Suppressor macrophage treated with lipopolysaccharide for 1 hour (primary cell): ENCODE measurements at regions not wholly inside any gene's neighbourhood (a gene's known extent, or its start where the extent isn't known, plus 50 kb on each side); places are given as distances from the start of the nearest gene placed in this dataset.
"Not testable (repeated sequence)": the region's sequence is repeated elsewhere in the genome, so short reads cannot be mapped to it uniquely, and the experiment has no call there.

Source experiments
- DNase-seq, 3 donors: peaks; one replicate each; pipeline ENCODE4 v3.0.0-alpha.2; 2020 to 2022

DNA sequence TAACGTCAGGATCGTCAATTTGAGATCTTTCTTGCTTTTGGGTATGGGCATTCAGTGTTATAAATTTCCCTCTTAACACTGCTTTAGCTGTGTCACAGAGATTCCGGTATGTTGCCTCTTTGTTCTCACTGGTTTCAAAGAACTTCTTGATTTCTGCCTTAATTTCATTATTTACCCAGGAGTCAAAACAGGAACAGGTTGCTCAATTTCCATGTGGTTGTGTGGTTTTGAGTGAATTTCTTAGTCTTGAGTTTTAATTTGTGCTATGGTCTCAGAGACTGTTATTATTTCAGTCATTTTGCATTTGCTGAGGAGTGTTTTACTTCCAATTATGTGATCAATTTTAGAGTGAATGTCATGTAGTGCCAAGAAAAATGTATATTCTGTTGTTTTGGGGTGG lies 153.1 kb downstream of the PCDH17 start:
- DNase-seq = no peak

DNA sequence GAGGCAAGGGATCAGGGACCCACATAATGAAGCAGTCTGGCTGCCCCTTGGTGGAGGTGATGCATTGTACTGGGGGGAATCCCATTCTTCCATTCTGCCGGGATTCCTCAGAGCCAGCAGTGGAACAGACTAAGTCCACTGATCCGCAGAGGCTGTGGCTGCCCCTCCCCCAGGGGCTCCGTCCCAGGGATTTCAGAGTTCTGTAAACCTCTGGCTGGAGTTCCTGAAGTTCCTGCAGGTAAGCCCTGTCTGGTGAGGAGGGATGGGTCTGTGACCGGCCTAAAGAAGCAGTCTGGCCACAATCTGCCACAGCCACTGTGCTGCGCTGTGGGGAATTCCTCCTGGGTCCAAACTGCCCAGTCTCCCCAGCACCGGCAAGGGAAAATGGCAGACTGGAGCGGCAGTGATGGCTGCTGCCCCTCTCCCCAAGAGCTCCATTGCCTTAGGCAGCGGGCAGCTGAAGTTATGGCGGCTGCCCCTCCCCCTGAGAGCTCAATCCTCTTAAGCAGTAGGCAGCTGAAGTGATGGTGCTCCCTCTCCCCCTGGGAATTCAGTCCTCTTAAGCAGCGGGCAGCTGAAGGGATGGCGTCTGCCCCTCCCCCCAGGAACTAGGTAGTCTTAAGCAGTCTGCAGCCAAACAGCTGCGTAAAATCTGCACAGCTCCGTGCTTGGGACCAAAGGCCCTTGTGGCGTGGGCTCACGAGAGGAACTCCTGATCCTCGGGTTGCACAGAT lies 155.7 kb downstream of the PCDH17 start:
- no peak for DNase-seq

DNA sequence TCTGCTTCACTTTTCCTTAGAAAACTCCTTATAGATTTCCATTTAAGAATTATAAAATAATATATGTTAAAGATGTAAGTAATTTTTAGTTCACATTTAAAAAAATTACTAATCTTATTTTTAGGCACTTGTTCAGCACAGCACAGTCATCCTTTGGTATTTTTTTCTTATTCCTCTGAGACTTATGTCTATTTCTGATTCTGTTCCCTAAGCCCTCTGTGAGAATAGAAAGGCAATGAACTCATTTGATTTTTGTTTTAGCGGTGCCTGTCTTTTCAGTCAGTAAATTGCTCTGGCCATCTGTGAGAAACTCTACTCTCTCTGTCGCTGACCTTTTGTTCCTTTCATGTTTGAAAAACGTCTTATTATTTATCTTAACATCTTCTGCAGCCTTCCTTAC lies 168.1 kb downstream of the PCDH17 start:
- no peak for DNase-seq

DNA sequence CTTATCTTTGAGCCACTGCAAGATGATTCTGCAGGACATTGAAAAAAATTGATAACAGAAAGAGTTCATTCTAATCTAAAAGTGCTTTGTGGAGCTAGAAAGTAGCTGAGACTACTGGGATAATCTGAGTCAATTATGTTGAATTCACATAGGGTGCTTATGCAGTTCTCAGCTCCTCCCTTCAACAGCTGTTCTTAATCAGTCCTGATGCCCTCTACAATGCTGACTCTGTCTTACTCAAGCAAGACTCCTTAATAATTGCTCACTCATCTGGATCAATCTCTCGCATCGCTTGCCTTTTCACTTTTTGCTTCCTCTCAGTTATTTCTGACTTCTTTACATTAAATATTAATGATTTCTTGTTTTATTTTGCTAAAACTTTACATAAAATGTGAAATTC lies 182.1 kb downstream of the PCDH17 start:
- no peak for DNase-seq

DNA sequence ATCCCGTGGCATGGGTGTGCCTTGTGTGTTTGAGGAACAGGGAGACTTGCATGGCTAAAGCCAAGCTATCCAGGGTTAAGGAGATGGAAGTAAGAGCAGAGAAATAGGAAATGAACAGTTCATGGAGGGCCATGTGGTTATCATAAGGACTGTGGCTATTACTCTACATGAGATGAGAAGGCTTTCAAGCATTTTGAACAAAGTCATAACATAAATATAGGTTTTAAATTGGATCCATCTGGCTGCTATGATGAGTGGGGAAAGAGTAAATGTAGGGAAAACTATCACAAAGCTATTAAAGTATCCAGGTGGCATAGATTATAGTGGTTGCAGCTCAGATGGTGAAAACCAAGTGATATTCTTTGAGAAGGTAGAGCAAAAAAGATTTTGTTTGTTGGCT lies 184.1 kb downstream of the PCDH17 start:
- no peak for DNase-seq

DNA sequence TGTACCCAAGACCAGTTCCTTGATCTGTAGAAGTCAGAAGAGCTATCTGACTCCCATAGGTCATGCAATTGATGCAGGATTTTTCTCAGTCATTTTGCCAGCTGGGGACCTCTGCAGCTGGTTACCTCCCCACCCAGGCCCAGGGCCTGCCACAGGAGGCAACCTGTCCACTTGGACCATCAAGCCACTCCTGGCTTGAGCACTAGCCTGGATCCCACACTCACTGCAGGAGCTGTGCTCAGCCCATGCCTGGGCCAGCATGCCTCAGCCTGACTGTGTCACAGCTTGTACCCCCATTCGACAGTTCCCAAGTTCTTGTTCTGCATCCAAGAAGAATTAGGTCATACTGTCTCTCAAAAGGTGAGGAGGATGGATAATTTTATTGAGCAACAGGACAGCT lies 189.4 kb downstream of the PCDH17 start:
- DNase-seq = no peak

DNA sequence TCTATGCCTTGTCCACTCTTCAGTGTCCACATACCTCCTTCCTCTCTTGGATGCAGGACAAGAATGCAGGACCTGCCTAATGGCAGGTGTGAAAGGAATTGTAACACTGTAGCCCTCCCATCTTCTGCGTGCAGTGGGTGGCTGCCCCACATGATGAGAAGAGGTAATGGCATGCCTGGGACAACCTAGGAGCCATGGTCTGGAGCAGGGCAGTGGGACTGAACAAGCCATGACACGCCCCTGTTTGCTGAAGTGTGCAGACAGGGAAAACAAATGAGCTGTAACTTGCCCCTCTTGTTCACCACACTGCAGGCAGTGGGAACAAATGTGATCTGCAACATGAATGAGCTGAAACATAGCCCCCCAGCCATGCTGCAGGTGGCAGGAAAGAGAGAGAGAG lies 192.2 kb downstream of the PCDH17 start:
- no peak for DNase-seq

DNA sequence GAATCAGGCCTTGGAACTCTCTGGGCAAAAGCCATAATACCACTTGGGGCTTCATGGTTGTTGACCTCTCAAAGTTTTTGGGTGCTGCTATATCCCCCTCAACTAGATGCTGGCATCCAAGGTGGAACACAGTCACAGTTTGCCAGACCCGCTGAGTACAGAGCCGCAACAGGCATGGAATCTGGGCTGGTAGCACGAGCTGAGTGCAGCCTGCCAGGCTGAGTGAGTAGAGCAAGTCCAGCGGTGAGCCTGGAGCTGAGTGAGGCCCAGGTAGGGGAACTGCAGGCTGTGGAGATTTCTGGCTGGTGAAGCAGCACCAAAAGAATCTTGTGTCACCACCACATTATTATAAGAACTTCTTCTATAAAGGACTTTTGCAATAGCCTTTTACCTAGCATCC lies 192.6 kb downstream of the PCDH17 start:
- DNase-seq = no peak

DNA sequence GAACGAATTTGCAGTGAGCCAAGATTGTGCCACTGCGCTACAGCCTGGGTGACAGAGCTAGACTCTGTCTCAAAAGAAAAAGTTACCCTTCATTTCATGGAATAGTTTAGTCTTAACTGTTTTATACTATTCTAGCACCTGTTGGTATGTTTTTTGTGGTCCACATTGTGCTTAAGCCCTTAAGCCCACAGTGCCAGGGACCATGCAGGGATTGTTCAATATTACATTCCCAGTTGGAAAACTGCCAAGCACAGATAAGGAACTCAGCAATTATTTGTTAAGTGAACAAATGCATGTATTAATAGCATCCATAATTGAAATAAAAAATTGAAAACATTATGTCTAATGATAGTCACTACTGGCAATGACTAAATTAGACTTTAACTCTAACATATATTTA lies 193.5 kb downstream of the PCDH17 start:
- DNase-seq = no peak

DNA sequence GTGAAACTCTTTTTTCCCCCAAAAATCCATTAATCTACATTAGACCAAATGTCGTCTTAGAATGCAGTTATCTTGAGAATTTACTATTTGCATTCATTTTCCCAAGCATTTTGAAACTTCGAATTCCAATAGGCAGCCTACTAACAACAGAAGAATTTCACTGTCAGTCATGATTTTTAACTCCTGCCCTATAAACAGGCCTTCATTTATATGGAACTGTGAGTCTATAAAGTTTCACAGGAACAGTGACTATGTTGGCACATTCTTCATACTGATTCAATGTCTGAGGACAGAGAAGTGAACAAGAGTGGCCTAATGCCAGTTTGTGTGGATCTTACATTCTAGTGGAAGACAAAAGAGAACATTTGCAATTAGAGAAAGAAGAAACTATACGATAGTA lies 198.0 kb downstream of the PCDH17 start:
- no peak for DNase-seq

DNA sequence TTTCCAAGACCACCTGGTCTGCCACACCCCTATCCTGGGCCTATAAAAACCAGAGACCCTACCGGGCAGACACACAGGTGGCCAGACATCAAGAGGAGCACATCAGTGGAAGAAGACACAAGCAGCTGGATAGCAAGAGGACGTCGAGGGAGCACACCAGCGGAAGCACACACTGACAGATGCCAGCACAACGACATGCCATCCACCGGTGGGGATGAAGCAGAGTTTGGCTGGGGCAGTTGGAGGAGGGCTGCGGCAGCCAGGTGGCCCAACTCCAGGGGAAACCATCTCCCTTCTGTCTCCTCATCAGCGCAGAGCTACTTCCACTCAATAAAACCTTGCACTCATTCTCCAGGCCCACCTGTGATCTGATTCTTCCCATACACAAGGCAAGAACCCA lies 200.6 kb downstream of the PCDH17 start:
- DNase-seq = no peak

DNA sequence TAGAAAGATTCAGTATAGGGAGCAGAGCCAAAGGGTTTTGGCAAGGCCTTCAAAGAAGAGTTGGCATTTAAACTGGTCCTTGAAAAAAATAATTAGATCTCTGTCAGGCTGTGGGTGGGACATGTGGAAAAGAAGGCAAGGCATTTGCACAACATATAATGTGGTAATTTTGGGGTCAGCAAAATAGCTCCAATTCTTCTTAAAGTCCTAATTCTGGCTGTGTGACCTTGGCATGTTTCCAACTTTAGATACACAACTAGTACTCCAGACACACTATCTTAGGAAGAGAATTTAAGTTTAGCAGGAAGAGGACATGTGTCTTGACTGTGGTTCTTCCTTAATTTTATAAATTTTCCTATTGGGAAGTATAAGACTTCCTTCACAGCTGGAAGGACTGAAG lies 206.3 kb downstream of the PCDH17 start:
- no peak for DNase-seq

DNA sequence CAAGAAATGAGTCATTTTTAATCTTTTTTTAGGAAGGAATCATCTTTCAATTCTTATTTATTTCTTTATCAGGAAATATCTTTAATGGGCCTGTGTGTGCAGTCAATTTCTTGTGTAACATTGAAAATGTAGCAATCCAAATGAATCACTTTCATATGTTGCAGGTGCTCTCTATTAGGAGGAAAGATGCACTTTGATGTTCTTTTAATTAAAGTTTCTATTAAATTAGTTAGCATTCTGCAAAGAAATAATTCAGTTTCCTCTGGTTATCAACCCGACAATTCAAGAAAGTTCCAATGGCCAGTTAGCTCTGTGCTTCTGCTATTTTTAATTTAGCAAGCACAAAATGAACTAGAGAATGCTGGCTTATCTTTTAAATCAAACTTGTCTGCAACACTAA lies 212.0 kb downstream of the PCDH17 start:
- no peak for DNase-seq

DNA sequence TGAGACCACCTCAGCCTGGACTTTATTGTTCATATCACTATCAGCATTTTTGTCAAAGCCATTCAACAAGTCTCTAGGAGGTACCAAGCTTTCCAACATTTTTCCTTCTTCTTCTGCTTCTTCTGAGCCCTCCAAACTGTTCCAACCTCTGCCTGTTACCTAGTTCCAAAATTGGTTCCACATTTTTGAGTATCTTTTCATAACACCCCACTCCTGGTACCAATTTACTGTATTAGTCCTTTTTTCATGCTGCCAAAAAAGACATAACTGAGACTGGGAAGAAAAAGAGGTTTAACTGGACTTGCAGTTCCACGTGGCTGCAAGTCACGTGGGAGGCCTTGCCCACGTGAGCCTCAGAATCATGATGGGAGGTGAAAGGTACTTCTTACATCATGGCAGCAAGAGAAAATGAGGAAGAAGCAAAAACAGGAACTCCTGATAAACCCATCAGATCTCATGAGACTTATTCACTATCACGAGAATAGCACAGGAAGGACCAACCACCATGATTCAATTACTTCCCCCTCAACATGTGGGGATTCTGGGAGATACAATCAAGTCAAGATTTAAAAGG lies 215.1 kb downstream of the PCDH17 start:
- DNase-seq = no peak

DNA sequence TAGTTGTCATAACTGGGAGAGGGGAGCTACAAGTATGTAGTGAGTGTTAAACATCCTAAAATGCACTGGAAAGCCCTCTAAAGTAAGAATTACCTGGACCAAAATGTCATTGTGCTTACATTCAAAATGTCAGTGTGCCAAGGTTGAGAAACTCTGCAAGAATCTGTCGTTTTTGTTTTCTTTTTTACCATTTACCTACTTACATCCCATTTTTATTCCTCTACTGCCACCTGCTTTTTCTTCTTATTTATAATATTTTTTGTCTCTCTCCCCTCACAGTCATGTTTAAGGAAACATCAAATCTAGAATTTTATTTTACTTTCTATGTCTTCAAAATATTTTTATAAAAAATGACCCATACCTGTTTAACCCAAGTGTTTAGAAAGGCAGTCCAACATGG lies 226.4 kb downstream of the PCDH17 start:
- DNase-seq = no peak

DNA sequence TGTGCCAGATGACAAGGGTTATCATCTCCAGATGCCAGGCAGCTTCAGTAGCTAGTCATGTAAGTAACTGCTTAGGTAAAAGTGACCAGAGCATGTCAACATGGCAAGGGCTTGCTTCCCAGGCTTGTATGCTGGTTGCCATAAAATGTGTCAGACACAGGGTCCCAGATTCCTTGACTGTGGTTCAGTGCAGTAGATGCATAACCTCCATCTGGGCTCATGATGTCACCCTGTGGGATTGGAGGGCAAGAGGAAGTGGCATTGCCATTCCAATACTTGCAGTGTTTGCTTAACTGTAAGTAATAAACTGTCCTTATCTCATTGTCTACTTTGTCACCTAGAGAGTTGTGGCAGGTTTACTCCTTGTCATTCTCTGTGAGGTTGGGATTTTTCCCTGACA lies 226.8 kb downstream of the PCDH17 start:
- DNase-seq = no peak

DNA sequence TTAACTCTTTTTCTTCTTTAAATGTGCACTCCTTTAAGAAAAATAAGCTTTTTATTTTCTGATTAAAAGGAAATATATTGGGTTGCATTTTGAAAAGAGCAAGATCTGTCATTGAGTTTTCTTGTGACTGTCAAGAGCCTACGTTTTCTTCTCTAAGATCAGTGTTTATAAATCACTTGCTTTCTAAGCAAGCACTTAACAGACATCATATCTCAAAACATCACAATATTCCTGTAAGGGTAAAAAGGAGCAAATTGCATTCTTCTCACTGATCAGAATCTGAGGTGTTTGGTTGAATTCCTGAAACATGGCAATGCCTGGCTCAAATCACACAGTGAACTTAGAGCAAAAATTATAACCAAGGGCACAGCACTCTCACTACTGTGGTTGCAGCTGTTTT lies 231.3 kb downstream of the PCDH17 start:
- DNase-seq = no peak

DNA sequence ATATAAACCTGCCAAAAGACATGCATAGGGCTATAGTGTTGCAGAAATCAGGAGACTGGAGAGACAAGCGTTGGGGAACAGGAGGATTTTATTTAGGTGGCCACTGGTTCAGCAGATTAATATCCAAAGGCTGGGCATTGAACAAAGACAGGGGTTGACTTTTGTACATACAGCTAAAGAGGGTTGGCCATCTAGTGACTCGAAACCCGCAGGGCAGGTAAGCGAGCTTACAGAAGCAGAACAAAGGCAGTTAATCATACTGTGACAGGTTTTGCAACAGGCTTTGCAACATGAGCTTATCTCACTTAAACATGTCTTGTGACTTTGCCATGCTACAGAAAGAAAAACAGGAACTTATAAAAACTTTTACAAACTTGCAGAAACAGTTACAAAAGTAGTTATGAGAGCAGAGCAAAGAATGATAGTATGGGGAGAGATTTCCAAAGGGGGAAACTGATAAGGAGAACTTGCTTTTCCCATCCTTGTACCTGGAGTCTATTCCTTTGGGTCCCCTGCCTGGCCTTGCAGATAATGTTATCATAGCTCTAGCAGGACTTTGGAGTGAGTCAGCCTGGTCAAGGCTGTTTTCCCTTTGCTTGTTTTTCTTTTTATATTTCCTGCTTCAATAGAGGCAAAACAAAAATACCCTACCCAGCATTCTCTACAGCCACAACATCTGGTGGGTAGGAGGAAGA lies 234.2 kb downstream of the PCDH17 start:
- no peak for DNase-seq

DNA sequence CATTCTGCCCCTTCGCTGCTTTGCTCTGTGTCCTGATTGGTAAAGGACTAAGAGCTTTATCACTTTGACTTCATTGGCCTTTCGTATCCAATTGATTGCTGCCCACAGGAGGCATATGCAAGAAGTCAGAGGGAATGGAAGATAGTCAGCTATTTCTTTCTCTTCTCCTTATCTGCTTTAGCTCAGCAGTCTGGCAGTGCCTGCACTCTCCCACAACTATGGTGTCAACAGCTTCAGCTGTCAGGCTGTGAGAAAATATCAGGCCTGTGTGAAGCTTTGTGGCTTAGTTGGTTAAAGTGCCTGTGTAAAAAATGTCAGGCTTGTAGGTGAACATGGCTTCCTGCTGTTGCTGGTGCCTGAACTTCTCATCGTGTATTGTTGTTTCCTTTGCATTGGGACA lies 243.0 kb downstream of the PCDH17 start:
- DNase-seq = no peak

DNA sequence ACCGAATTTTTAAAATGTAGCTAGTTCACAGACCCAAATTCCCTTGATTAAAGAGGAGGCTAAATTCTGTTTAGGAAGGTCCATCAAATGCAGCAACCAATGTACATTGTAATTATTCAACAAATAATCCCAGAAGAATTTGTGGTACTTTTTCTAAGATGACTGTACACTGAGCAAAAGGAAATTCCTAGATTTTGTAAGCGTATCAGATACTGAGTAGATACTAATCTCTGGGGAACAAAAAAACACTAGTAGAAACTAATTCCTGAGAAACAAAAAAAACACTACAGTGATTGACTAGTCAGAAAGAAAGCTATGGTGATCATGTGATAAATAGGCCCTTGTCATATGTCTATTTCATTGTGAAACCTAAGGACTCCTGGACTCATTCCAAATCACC lies 246.1 kb downstream of the PCDH17 start:
- no peak for DNase-seq

DNA sequence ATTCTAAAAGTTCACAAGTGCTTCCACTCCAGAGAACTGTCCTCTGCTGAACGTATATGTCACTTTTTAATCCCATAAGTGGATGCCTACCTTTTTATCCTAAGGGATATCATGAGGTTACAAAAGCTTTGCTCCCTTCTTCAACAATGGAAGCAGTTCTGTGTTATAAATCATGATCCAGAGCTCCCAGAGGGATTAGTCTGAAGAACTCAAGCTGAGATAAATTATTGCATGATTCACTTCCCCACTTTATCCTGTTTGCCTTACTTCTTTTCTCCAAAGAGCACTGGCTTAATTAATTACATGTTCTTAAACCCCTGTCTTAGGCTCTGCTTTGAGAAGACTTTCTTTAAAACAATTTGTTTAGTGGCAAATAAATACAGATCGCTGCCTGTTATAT lies 246.7 kb downstream of the PCDH17 start:
- DNase-seq = no peak

DNA sequence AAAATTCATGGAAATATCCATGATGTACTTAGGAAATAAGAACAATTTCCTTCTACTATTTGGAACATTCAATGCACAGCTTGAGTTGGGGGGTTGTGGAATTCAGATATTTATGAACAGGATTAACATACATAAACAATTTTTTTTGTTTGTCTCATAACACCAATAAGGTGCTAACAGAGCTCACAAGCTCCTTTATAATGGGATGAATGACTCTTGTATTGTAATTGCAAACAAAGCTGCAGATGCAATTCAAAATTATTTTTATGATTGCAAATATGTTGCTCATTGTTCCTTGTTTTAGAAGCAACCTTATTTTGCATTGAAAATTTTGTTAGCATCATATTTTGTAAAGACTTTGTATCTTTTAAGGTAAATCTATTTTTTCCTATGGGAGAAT lies 265.7 kb downstream of the PCDH17 start:
- DNase-seq = no peak

DNA sequence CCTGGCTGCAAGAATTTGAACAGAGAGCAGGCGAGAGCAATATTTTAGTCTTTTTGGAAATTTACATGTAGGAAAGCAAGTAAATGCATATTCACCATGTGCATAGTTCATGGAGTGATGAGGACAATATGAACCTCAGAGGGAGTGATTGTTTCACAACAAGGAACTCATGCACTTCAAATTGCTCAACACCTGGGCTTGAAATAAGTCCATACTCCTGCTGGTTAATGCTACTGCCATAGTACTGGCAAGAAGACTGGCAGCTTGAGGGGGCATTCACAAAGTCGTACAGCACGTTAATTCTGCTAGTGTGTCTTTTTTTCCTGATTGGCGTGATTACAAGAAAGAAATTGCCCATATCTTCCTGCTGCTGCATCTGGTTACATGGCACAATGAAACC lies 267.6 kb downstream of the PCDH17 start:
- no peak for DNase-seq

DNA sequence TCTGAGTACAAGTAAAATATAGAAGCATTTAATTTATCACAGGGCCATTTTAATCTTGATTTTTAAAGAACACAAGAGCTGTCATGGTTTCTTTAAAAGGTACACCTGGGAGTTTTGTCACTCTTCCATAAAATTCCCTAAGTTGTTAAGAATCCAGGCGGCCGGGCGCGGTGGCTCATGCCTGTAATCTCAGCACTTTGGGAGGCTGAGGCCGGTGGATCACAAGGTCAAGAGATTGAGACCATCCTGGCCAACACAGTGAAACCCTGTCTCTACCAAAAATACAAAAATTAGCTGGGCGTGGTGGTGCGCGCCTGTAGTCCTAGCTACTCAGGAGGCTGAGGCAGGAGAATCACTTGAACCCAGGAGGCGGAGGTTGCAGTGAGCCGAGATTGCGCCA lies 278.3 kb downstream of the PCDH17 start:
- not testable (repeated sequence) for DNase-seq

DNA sequence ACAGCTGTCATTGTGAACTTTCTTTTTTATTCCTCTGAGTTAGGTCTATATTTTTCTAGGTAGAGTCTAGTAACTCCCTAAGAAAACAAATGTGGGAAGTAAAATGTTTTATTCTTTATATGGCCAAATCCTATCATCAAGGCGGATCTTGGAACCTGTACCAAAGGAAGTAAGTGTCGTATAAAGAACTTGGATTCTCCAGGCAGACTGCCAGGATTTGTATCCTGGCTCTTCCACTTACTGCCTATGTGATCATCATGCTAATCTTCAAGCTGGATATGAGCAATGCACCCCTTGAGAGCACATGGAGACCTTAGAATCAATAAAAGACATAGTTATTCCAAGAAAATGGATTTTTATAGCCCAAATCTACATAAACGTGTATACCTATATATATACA lies 286.5 kb downstream of the PCDH17 start:
- DNase-seq = no peak
